Testis (tissue), 2 donors: ENCODE measurements at regions not wholly inside any gene's neighbourhood (a gene's known extent, or its start where the extent isn't known, plus 50 kb on each side); places are given as distances from the start of the nearest gene placed in this dataset.

Experiments
- DNase-seq: peaks from one replicate; pipeline ENCODE4 v3.0.0-alpha.2; 2019
- H3K27ac ChIP-seq, 2 donors: fragments of 200-600 bp; sonication (generic); one replicate each; pipeline ENCODE4 v1.5.1; 2019
- H3K27me3 ChIP-seq: fragments of 200-600 bp; sonication (generic); one replicate; pipeline ENCODE4 v1.5.1; 2019
- H3K36me3 ChIP-seq: fragments of 200-600 bp; sonication (generic); one replicate; pipeline ENCODE4 v1.5.1; 2017; ENCODE audit warnings: low read depth; ENCODE audit errors: missing control alignments
- H3K4me1 ChIP-seq: fragments of 200-600 bp; sonication (generic); one replicate; pipeline ENCODE4 v1.5.1; 2019
- H3K4me3 ChIP-seq, 2 donors: fragments of 200-600 bp; sonication (generic); one replicate each; pipeline ENCODE4 v1.5.1; 2017 to 2019
- H3K9me3 ChIP-seq: fragments of 200-600 bp; sonication (generic); one replicate; pipeline ENCODE4 v1.5.1; 2017
- CTCF ChIP-seq, 3 experiments: fragments of 450-650 bp in 2 of 3; fragments of 200-600 bp in 1 of 3; sonication (generic) in 1 of 3; IDR thresholded peaks; one replicate each; pipeline ENCODE4 v1.5.1; 2016 to 2019; ENCODE audit warnings: antibody characterized with exemption in 3 of 3, mild to moderate bottlenecking in 2 of 3, moderate library complexity in 1 of 3
- POLR2A ChIP-seq: fragments of 450-650 bp; IDR thresholded peaks from one replicate; pipeline ENCODE4 v1.6.1; 2017; ENCODE audit warnings: antibody characterized with exemption, mild to moderate bottlenecking, moderate library complexity
- WGBS, 2 donors: methylation state at CpG; one replicate each; pipeline ENCODE4 v1.1.5; 2018; 5-methylcytosine and 5-hydroxymethylcytosine counted together
- intact Hi-C: fragments of 100-400 bp; cut with DNase I; formaldehyde crosslinking; loops from one replicate; pipeline ENCODE4 v1.15.1; 2023; ENCODE audit warnings: low total_unique reads

DNA sequence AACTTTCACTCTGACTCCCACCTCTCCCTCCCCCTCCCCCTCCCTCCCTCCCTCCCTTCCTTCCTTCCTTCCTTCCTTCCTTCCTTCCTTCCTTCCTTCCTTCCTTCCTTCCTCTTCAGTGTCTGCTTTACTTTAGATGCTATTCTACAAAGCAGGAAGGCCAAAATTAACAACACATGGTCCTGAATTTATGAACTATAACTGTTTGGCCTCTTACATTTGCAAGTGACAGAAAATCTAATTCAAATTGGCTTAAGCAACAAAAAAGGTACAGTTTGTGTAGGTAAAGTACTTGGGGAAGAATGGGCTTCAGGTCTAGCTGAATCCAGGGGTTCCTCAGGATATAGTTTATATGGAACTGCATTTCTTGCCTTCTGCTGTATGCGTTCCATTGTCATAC is 673.0 kb downstream of the AACS start:
- Histone ChIP-seq H3K4me3 (no peak overlapping the region), H3K27me3 (no peaks in the 10 kb centered on the region), H3K4me1 (no peaks in the 10 kb centered on the region), H3K27ac (no peak overlapping the region), H3K9me3 (no peaks in the 10 kb centered on the region), H3K36me3 (no peaks in the 10 kb centered on the region)
- intact Hi-C loops, result no loop called here
- WGBS, 2 donors, result 81 to 96% methylated on average over 1 of the region's 1 CpG
- TF ChIP-seq POLR2A, result no peak
- no peak for TF ChIP-seq CTCF (IDR thresholded peaks at IDR 0.05)
- no peak for DNase-seq

- intact Hi-C loops, result no loop called here
- no peak for DNase-seq
- Histone ChIP-seq H3K27ac (no peak overlapping the region), H3K4me3 (no peak overlapping the region), H3K4me1 (no peaks in the 10 kb centered on the region), H3K36me3 (no peaks in the 10 kb centered on the region), H3K27me3 (no peaks in the 10 kb centered on the region), H3K9me3 (no peaks in the 10 kb centered on the region)
- WGBS, 2 donors, result 62 to 72% methylated on average over 8 of the region's 8 CpGs
- TF ChIP-seq CTCF (IDR thresholded peaks at IDR 0.05) (no peak), POLR2A (no peak)
These were observed 677.2 kb downstream of the AACS start for GRCh38 chr12:125742413-125742812.

GRCh38 chr12:125744201-125744600 is 679.0 kb downstream of the AACS start:
- H3K4me3 ChIP-seq, result no peak overlapping the region
- no peaks in the 10 kb centered on the region for H3K27me3 ChIP-seq
- TF ChIP-seq CTCF (IDR thresholded peaks at IDR 0.05) (no peak), POLR2A (no peak)
- no peak for DNase-seq
- no peaks in the 10 kb centered on the region for H3K36me3 ChIP-seq
- H3K27ac ChIP-seq, result no peak overlapping the region
- H3K9me3 ChIP-seq, result no peaks in the 10 kb centered on the region
- WGBS, 2 donors, result 87 to 92% methylated on average over 4 of the region's 4 CpGs
- intact Hi-C loops, result no loop called here
- H3K4me1 ChIP-seq, result no peaks in the 10 kb centered on the region

GRCh38 chr12:125755512-125755911 is 690.3 kb downstream of the AACS start:
- H3K36me3 ChIP-seq, result no peaks in the 10 kb centered on the region
- no peaks in the 10 kb centered on the region for H3K4me1 ChIP-seq
- H3K4me3 ChIP-seq, result no peak overlapping the region
- intact Hi-C loops, result no loop called here
- no peak for TF ChIP-seq POLR2A
- no peak for TF ChIP-seq CTCF (IDR thresholded peaks at IDR 0.05)
- no peak overlapping the region for H3K27ac ChIP-seq
- H3K27me3 ChIP-seq, result no peaks in the 10 kb centered on the region
- WGBS, 2 donors, result 47 to 56% methylated on average over 2 of the region's 2 CpGs
- H3K9me3 ChIP-seq, result no peaks in the 10 kb centered on the region
- no peak for DNase-seq

- TF ChIP-seq CTCF (IDR thresholded peaks at IDR 0.05) (no peak), POLR2A (no peak)
- H3K9me3 ChIP-seq, result no peaks in the 10 kb centered on the region
- H3K27ac ChIP-seq, result no peak overlapping the region
- intact Hi-C loops, result no loop called here
- no peaks in the 10 kb centered on the region for H3K27me3 ChIP-seq
- 57 to 65% methylated on average over 5 of the region's 5 CpGs for WGBS, 2 donors
- no peaks in the 10 kb centered on the region for H3K36me3 ChIP-seq
- H3K4me1 ChIP-seq, result no peaks in the 10 kb centered on the region
- DNase-seq, result no peak
- no peak overlapping the region for H3K4me3 ChIP-seq
These were observed 700.9 kb downstream of the AACS start for GRCh38 chr12:125766091-125766490.
